ENCODE measurements at regions not wholly inside any gene's neighbourhood (a gene's known extent, or its start where the extent isn't known, plus 50 kb on each side); places are given as distances from the start of the nearest gene placed in this dataset.

- DNase-seq, result no peak
- Mint-ChIP-seq H3K36me3 (ENCODE audit: insufficient read depth, unreplicated experiment) (no peaks in the 10 kb centered on the region), H3K27ac (ENCODE audit: unreplicated experiment) (no peak overlapping the region), H3K4me1 (ENCODE audit: low read depth, unreplicated experiment) (no peaks in the 10 kb centered on the region), H3K27me3 (ENCODE audit: unreplicated experiment) (no peaks in the 10 kb centered on the region), H3K4me3 (ENCODE audit: low read depth, unreplicated experiment) (no peak overlapping the region), H3K9me3 (ENCODE audit: low read depth, unreplicated experiment) (peaks cover 2% of the 10 kb centered on the region)
- no peak for TF ChIP-seq CTCF (IDR thresholded peaks at IDR 0.05; ENCODE audit: unreplicated experiment)
- intact Hi-C loops (cut with micrococcal nuclease; ENCODE audit: unreplicated experiment), result no loop called here
- CTCF ChIA-PET, result no interaction called here
- BruUV-seq (replicated peaks), result no TSS peak
These were observed 218.6 kb downstream of the ESM1 start for GRCh38 chr5:54766748-54767147.

GRCh38 chr5:54765165-54766028 lies 220.0 kb downstream of the ESM1 start:
- CTCF ChIA-PET, result no interaction called here
- no peak overlapping the region for H3K27ac Mint-ChIP-seq (ENCODE audit: unreplicated experiment)

GRCh38 chr5:54764102-54765090 lies 221.0 kb downstream of the ESM1 start:
- TF ChIP-seq CTCF (IDR thresholded peaks at IDR 0.05; ENCODE audit: unreplicated experiment), result no peak
- Mint-ChIP-seq H3K9me3 (ENCODE audit: low read depth, unreplicated experiment) (peaks cover 2% of the 10 kb centered on the region), H3K4me3 (ENCODE audit: low read depth, unreplicated experiment) (no peak overlapping the region), H3K36me3 (ENCODE audit: insufficient read depth, unreplicated experiment) (no peaks in the 10 kb centered on the region), H3K4me1 (ENCODE audit: low read depth, unreplicated experiment) (no peaks in the 10 kb centered on the region), H3K27me3 (ENCODE audit: unreplicated experiment) (no peaks in the 10 kb centered on the region), H3K27ac (ENCODE audit: unreplicated experiment) (no peak overlapping the region)
- CTCF ChIA-PET, result no interaction called here
- intact Hi-C loops (cut with micrococcal nuclease; ENCODE audit: unreplicated experiment), result no loop called here
- no peak for DNase-seq
- BruUV-seq (replicated peaks), result no TSS peak

More at GRCh38 chr5:54765165-54766028, 220.0 kb downstream of the ESM1 start:
- DNase-seq, result no peak
- no TSS peak for BruUV-seq (replicated peaks)
- Mint-ChIP-seq H3K27me3 (ENCODE audit: unreplicated experiment) (no peaks in the 10 kb centered on the region), H3K9me3 (ENCODE audit: low read depth, unreplicated experiment) (peaks cover 2% of the 10 kb centered on the region), H3K4me3 (ENCODE audit: low read depth, unreplicated experiment) (no peak overlapping the region), H3K4me1 (ENCODE audit: low read depth, unreplicated experiment) (no peaks in the 10 kb centered on the region), H3K36me3 (ENCODE audit: insufficient read depth, unreplicated experiment) (no peaks in the 10 kb centered on the region)
- intact Hi-C loops (cut with micrococcal nuclease; ENCODE audit: unreplicated experiment), result no loop called here
- TF ChIP-seq CTCF (IDR thresholded peaks at IDR 0.05; ENCODE audit: unreplicated experiment), result no peak

GRCh38 chr5:54761213-54761701 lies 224.1 kb downstream of the ESM1 start:
- Mint-ChIP-seq H3K27ac (ENCODE audit: unreplicated experiment) (no peak overlapping the region), H3K36me3 (ENCODE audit: insufficient read depth, unreplicated experiment) (no peaks in the 10 kb centered on the region), H3K4me3 (ENCODE audit: low read depth, unreplicated experiment) (no peak overlapping the region), H3K9me3 (ENCODE audit: low read depth, unreplicated experiment) (no peaks in the 10 kb centered on the region), H3K4me1 (ENCODE audit: low read depth, unreplicated experiment) (no peaks in the 10 kb centered on the region), H3K27me3 (ENCODE audit: unreplicated experiment) (no peaks in the 10 kb centered on the region)
- intact Hi-C loops (cut with micrococcal nuclease; ENCODE audit: unreplicated experiment), result no loop called here
- TF ChIP-seq CTCF (IDR thresholded peaks at IDR 0.05; ENCODE audit: unreplicated experiment), result no peak
- BruUV-seq (replicated peaks), result no TSS peak
- CTCF ChIA-PET, result interaction anchor here (0.8 kb wide), 1 partner anchor 16 kb away, joined by 3 read pairs; no protein-coding TSS in a partner anchor
- DNase-seq, result no peak
